ENCODE measurements at regions not wholly inside any gene's neighbourhood (a gene's known extent, or its start where the extent isn't known, plus 50 kb on each side); places are given as distances from the start of the nearest gene placed in this dataset.

GRCh38 chr3:168964736-168965135 is 698.8 kb downstream of the MECOM start:
- Histone ChIP-seq H3K4me1 (ENCODE audit: control extremely low read depth in 1 of 4, control insufficient read depth in 4 of 4, insufficient read depth in 4 of 4, low read length in 3 of 4) (no peaks in the 10 kb centered on the region), H3K27me3 (replicated peaks in 2 of 5; ENCODE audit: control insufficient read depth in 4 of 5, insufficient read depth in 5 of 5, low read length in 4 of 5) (no peaks in the 10 kb centered on the region), H3K4me3 (ENCODE audit: control insufficient read depth in 1 of 7, extremely low read depth in 1 of 7, insufficient read depth in 4 of 7, low read depth in 2 of 7, low read length in 6 of 7) (no peak overlapping the region), H3K36me3 (ENCODE audit: control insufficient read depth in 4 of 4, insufficient read depth in 4 of 4, low read length in 3 of 4) (no peaks in the 10 kb centered on the region), H3K9me3 (ENCODE audit: control extremely low read depth in 1 of 5, control insufficient read depth in 4 of 5, insufficient read depth in 2 of 5, low read depth in 1 of 5, low read length in 4 of 5) (no peaks in the 10 kb centered on the region), H3K27ac (ENCODE audit: insufficient read depth in 1 of 2, low read depth in 1 of 2, low read length in 2 of 2, poor library complexity in 1 of 2, severe bottlenecking in 2 of 2) (no peak overlapping the region)
- DNase-seq = no peak
- CTCF ChIA-PET = no interaction called here
- 97% methylated on average over 6 of the region's 9 CpGs for WGBS (ENCODE audit: insufficient coverage)
- POLR2A ChIA-PET = no interaction called here

GRCh38 chr3:168961271-168961670 is 702.2 kb downstream of the MECOM start:
- 86% methylated on average over 1 of the region's 2 CpGs for WGBS (ENCODE audit: insufficient coverage)
- Histone ChIP-seq H3K9me3 (ENCODE audit: control extremely low read depth in 1 of 5, control insufficient read depth in 4 of 5, insufficient read depth in 2 of 5, low read depth in 1 of 5, low read length in 4 of 5) (no peaks in the 10 kb centered on the region), H3K36me3 (ENCODE audit: control insufficient read depth in 4 of 4, insufficient read depth in 4 of 4, low read length in 3 of 4) (no peaks in the 10 kb centered on the region), H3K4me3 (ENCODE audit: control insufficient read depth in 1 of 7, extremely low read depth in 1 of 7, insufficient read depth in 4 of 7, low read depth in 2 of 7, low read length in 6 of 7) (no peak overlapping the region), H3K27ac (ENCODE audit: insufficient read depth in 1 of 2, low read depth in 1 of 2, low read length in 2 of 2, poor library complexity in 1 of 2, severe bottlenecking in 2 of 2) (no peak overlapping the region), H3K4me1 (ENCODE audit: control extremely low read depth in 1 of 4, control insufficient read depth in 4 of 4, insufficient read depth in 4 of 4, low read length in 3 of 4) (no peaks in the 10 kb centered on the region), H3K27me3 (replicated peaks in 2 of 5; ENCODE audit: control insufficient read depth in 4 of 5, insufficient read depth in 5 of 5, low read length in 4 of 5) (no peaks in the 10 kb centered on the region)
- POLR2A ChIA-PET = no interaction called here
- CTCF ChIA-PET = no interaction called here
- no peak for DNase-seq

GRCh38 chr3:168959731-168960130 is 703.8 kb downstream of the MECOM start:
- no peak for DNase-seq
- Histone ChIP-seq H3K36me3 (ENCODE audit: control insufficient read depth in 4 of 4, insufficient read depth in 4 of 4, low read length in 3 of 4) (no peaks in the 10 kb centered on the region), H3K9me3 (ENCODE audit: control extremely low read depth in 1 of 5, control insufficient read depth in 4 of 5, insufficient read depth in 2 of 5, low read depth in 1 of 5, low read length in 4 of 5) (no peaks in the 10 kb centered on the region), H3K27me3 (replicated peaks in 2 of 5; ENCODE audit: control insufficient read depth in 4 of 5, insufficient read depth in 5 of 5, low read length in 4 of 5) (no peaks in the 10 kb centered on the region), H3K4me3 (ENCODE audit: control insufficient read depth in 1 of 7, extremely low read depth in 1 of 7, insufficient read depth in 4 of 7, low read depth in 2 of 7, low read length in 6 of 7) (no peak overlapping the region), H3K27ac (ENCODE audit: insufficient read depth in 1 of 2, low read depth in 1 of 2, low read length in 2 of 2, poor library complexity in 1 of 2, severe bottlenecking in 2 of 2) (no peak overlapping the region), H3K4me1 (ENCODE audit: control extremely low read depth in 1 of 4, control insufficient read depth in 4 of 4, insufficient read depth in 4 of 4, low read length in 3 of 4) (no peaks in the 10 kb centered on the region)
- POLR2A ChIA-PET = no interaction called here
- CTCF ChIA-PET = no interaction called here
- no CpG with 5 or more reads among the region's 3 CpGs for WGBS (ENCODE audit: insufficient coverage)

DNA sequence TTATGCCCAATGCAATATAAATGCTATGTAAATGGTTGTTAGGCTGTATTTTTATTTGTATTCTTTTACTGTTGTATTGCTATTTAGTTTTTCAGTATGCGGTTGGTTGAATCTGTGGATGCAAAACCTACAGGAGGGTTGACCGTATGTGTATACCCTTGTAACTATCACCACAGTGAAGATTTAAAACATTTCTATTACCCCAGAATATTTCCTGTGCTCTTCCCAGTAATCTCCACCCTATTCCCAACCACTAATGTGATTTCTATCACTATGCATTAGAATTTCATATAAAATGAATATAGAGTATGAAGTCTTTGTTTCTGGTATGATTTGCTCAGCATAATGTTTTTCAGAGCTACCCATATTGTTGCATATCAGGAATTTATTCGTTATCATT is 705.0 kb downstream of the MECOM start:
- WGBS (ENCODE audit: insufficient coverage) = no CpG with 5 or more reads among the region's 3 CpGs
- POLR2A ChIA-PET = no interaction called here

DNA sequence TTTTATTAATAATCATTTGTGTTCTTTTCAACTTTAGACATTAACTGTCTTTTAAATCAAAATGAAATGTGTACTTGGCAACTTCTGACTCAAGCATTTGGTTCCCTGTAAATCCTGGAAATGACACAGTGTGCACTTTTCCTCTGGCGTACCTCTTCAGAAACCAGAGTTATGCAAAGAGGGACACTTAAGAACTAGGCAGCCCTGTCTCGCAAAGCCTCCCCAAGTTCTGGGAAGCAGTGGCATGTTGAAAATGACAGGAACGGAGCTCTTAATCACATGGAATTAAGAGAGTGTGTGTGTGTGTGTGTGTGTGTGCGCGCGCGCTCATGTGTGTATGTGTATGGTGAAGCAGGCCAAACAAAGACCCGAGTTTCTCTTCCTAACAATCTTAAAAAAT is 707.4 kb downstream of the MECOM start:
- H3K36me3 ChIP-seq (ENCODE audit: control insufficient read depth in 4 of 4, insufficient read depth in 4 of 4, low read length in 3 of 4) = no peaks in the 10 kb centered on the region
- WGBS (ENCODE audit: insufficient coverage) = 70% methylated on average over 2 of the region's 8 CpGs
- ChIA-PET POLR2A (no interaction called here), CTCF (no interaction called here)
- no peaks in the 10 kb centered on the region for H3K4me1 ChIP-seq (ENCODE audit: control extremely low read depth in 1 of 4, control insufficient read depth in 4 of 4, insufficient read depth in 4 of 4, low read length in 3 of 4)
- H3K27me3 ChIP-seq (replicated peaks in 2 of 5; ENCODE audit: control insufficient read depth in 4 of 5, insufficient read depth in 5 of 5, low read length in 4 of 5) = no peaks in the 10 kb centered on the region
- no peak overlapping the region for H3K4me3 ChIP-seq (ENCODE audit: control insufficient read depth in 1 of 7, extremely low read depth in 1 of 7, insufficient read depth in 4 of 7, low read depth in 2 of 7, low read length in 6 of 7)
- no peak for DNase-seq
- peaks cover 0 to 6% (median 0%) of the 10 kb centered on the region in 5 experiments for H3K9me3 ChIP-seq (ENCODE audit: control extremely low read depth in 1 of 5, control insufficient read depth in 4 of 5, insufficient read depth in 2 of 5, low read depth in 1 of 5, low read length in 4 of 5)
- H3K27ac ChIP-seq (ENCODE audit: insufficient read depth in 1 of 2, low read depth in 1 of 2, low read length in 2 of 2, poor library complexity in 1 of 2, severe bottlenecking in 2 of 2) = no peak overlapping the region

More for the DNA sequence above, 705.0 kb downstream of the MECOM start:
- DNase-seq = no peak
- no peaks in the 10 kb centered on the region for H3K4me1 ChIP-seq (ENCODE audit: control extremely low read depth in 1 of 4, control insufficient read depth in 4 of 4, insufficient read depth in 4 of 4, low read length in 3 of 4)
- H3K27ac ChIP-seq (ENCODE audit: insufficient read depth in 1 of 2, low read depth in 1 of 2, low read length in 2 of 2, poor library complexity in 1 of 2, severe bottlenecking in 2 of 2) = no peak overlapping the region
- H3K36me3 ChIP-seq (ENCODE audit: control insufficient read depth in 4 of 4, insufficient read depth in 4 of 4, low read length in 3 of 4) = no peaks in the 10 kb centered on the region
- no peaks in the 10 kb centered on the region for H3K27me3 ChIP-seq (replicated peaks in 2 of 5; ENCODE audit: control insufficient read depth in 4 of 5, insufficient read depth in 5 of 5, low read length in 4 of 5)
- peaks cover 0 to 6% (median 0%) of the 10 kb centered on the region in 5 experiments for H3K9me3 ChIP-seq (ENCODE audit: control extremely low read depth in 1 of 5, control insufficient read depth in 4 of 5, insufficient read depth in 2 of 5, low read depth in 1 of 5, low read length in 4 of 5)
- H3K4me3 ChIP-seq (ENCODE audit: control insufficient read depth in 1 of 7, extremely low read depth in 1 of 7, insufficient read depth in 4 of 7, low read depth in 2 of 7, low read length in 6 of 7) = no peak overlapping the region
- CTCF ChIA-PET = no interaction called here

- Histone ChIP-seq H3K9me3 (ENCODE audit: control extremely low read depth in 1 of 5, control insufficient read depth in 4 of 5, insufficient read depth in 2 of 5, low read depth in 1 of 5, low read length in 4 of 5) (peaks cover 0 to 6% (median 0%) of the 10 kb centered on the region in 5 experiments), H3K27ac (ENCODE audit: insufficient read depth in 1 of 2, low read depth in 1 of 2, low read length in 2 of 2, poor library complexity in 1 of 2, severe bottlenecking in 2 of 2) (no peak overlapping the region), H3K27me3 (replicated peaks in 2 of 5; ENCODE audit: control insufficient read depth in 4 of 5, insufficient read depth in 5 of 5, low read length in 4 of 5) (no peaks in the 10 kb centered on the region), H3K36me3 (ENCODE audit: control insufficient read depth in 4 of 4, insufficient read depth in 4 of 4, low read length in 3 of 4) (no peaks in the 10 kb centered on the region), H3K4me3 (ENCODE audit: control insufficient read depth in 1 of 7, extremely low read depth in 1 of 7, insufficient read depth in 4 of 7, low read depth in 2 of 7, low read length in 6 of 7) (no peak overlapping the region), H3K4me1 (ENCODE audit: control extremely low read depth in 1 of 4, control insufficient read depth in 4 of 4, insufficient read depth in 4 of 4, low read length in 3 of 4) (no peaks in the 10 kb centered on the region)
- ChIA-PET CTCF (interaction anchor here (0.7 to 1.8 kb wide), 4 partner anchors 13 to 716 kb away, joined by 3 to 6 read pairs (median 4); no protein-coding TSS in a partner anchor), POLR2A (no interaction called here)
- peak; percentile 11 to 37 (median 22) for DNase-seq
- WGBS (ENCODE audit: insufficient coverage) = 100% methylated on average over 2 of the region's 4 CpGs
Measured at GRCh38 chr3:168952551-168952950, 711.0 kb downstream of the MECOM start.

DNA sequence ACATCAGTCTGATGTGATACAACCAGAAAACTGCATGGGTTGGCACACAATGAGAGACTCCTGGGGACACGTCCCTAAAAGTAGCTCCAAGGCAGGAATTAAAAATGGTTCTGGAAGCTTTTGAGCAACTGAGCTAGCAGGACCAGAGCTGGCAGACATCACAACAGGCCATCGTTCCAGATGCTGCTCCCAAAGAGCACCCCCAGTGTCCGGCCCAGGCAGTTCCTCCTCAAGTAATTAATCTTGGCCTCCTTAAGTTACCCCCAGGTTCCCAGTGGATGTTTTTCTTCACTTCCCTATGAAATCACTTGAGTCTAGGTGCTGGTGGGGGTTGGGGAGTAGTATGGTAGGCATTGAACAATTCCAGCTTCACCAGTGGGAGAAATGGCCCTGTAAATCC is 711.6 kb downstream of the MECOM start:
- WGBS (ENCODE audit: insufficient coverage) = 91% methylated on average over 3 of the region's 3 CpGs
- H3K27me3 ChIP-seq (replicated peaks in 2 of 5; ENCODE audit: control insufficient read depth in 4 of 5, insufficient read depth in 5 of 5, low read length in 4 of 5) = no peaks in the 10 kb centered on the region
- H3K9me3 ChIP-seq (ENCODE audit: control extremely low read depth in 1 of 5, control insufficient read depth in 4 of 5, insufficient read depth in 2 of 5, low read depth in 1 of 5, low read length in 4 of 5) = peaks cover 0 to 6% (median 0%) of the 10 kb centered on the region in 5 experiments
- H3K36me3 ChIP-seq (ENCODE audit: control insufficient read depth in 4 of 4, insufficient read depth in 4 of 4, low read length in 3 of 4) = no peaks in the 10 kb centered on the region
- DNase-seq = no peak
- POLR2A ChIA-PET = no interaction called here
- H3K27ac ChIP-seq (ENCODE audit: insufficient read depth in 1 of 2, low read depth in 1 of 2, low read length in 2 of 2, poor library complexity in 1 of 2, severe bottlenecking in 2 of 2) = no peak overlapping the region
- CTCF ChIA-PET = interaction anchor here (1.3 to 1.8 kb wide), 3 partner anchors 12 to 717 kb away, joined by 3 to 6 read pairs (median 5); no protein-coding TSS in a partner anchor
- H3K4me3 ChIP-seq (ENCODE audit: control insufficient read depth in 1 of 7, extremely low read depth in 1 of 7, insufficient read depth in 4 of 7, low read depth in 2 of 7, low read length in 6 of 7) = no peak overlapping the region
- no peaks in the 10 kb centered on the region for H3K4me1 ChIP-seq (ENCODE audit: control extremely low read depth in 1 of 4, control insufficient read depth in 4 of 4, insufficient read depth in 4 of 4, low read length in 3 of 4)

Measured in common myeloid progenitor, CD34-positive (primary cell).